SU-DHL-6 (cell line): ENCODE measurements at regions not wholly inside any gene's neighbourhood (a gene's known extent, or its start where the extent isn't known, plus 50 kb on each side); places are given as distances from the start of the nearest gene placed in this dataset.
"Not testable (repeated sequence)": the region's sequence is repeated elsewhere in the genome, so short reads cannot be mapped to it uniquely, and the experiment has no call there.

Experiments used
- EZH2phosphoT487 ChIP-seq: fragments of 200-600 bp; sonication (generic), shearing (Covaris generic); conservative IDR thresholded peaks from 2 replicates; pipeline ENCODE4 v1.6.1; 2018; ENCODE audit warnings: mild to moderate bottlenecking, antibody characterized with exemption, low read length, moderate library complexity, mixed read lengths
- TF ChIP-seq, protein P1 (sequence below): fragments of 200-600 bp; sonication (generic); IDR thresholded peaks from one replicate; pipeline ENCODE4 v1.5.1; 2017; ENCODE audit warnings: antibody characterized with exemption, mild to moderate bottlenecking, low read length, moderate library complexity; ENCODE audit not compliant: insufficient read depth, poor library complexity, severe bottlenecking

DNA sequence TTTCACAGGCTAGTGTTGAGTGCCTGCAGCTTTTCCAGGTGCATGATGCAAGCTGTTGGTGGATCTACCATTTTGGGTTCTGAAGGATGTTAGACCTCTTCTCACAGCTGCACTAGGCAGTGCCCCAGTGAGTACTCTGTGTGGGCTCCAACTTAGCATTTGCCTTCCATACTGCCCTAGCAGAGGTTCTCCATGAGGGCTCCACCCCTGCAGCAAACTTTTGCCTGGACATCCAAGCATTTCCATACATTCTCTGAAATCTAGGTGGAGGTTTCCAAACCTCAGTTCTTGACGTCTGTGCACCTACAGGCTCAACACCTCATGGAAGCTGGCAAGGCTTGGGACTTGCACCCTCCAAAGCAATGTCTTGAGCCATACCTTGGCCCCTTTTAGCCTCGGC lies 1205.4 kb upstream of the SPRY2 start:
- TF ChIP-seq, protein P1, sequence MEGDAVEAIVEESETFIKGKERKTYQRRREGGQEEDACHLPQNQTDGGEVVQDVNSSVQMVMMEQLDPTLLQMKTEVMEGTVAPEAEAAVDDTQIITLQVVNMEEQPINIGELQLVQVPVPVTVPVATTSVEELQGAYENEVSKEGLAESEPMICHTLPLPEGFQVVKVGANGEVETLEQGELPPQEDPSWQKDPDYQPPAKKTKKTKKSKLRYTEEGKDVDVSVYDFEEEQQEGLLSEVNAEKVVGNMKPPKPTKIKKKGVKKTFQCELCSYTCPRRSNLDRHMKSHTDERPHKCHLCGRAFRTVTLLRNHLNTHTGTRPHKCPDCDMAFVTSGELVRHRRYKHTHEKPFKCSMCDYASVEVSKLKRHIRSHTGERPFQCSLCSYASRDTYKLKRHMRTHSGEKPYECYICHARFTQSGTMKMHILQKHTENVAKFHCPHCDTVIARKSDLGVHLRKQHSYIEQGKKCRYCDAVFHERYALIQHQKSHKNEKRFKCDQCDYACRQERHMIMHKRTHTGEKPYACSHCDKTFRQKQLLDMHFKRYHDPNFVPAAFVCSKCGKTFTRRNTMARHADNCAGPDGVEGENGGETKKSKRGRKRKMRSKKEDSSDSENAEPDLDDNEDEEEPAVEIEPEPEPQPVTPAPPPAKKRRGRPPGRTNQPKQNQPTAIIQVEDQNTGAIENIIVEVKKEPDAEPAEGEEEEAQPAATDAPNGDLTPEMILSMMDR = not testable (repeated sequence)
- TF ChIP-seq EZH2phosphoT487 = not testable (repeated sequence)
